ENCODE measurements at regions not wholly inside any gene's neighbourhood (a gene's known extent, or its start where the extent isn't known, plus 50 kb on each side); places are given as distances from the start of the nearest gene placed in this dataset.

GRCh38 chr13:22486490-22486889 lies 694.3 kb upstream of the SGCG start:
- Histone ChIP-seq H4K20me1 (ENCODE audit: insufficient read depth, low read length, poor library complexity, severe bottlenecking) (no peaks in the 10 kb centered on the region), H3K9ac (ENCODE audit: low read depth, low read length, poor library complexity, severe bottlenecking) (no peak overlapping the region), H3F3A (ENCODE audit: low read depth) (no peaks in the 10 kb centered on the region), H2AFZ (ENCODE audit: low read length) (no peak overlapping the region), H3K9me2 (replicated peaks; ENCODE audit: low read depth, low read length) (no peaks in the 10 kb centered on the region), H3K4me2 (ENCODE audit: low read depth, low read length, poor library complexity, severe bottlenecking) (no peak overlapping the region), H3K36me3 (ENCODE audit: insufficient read depth, low read length) (no peaks in the 10 kb centered on the region), H3K27me3 (ENCODE audit: insufficient read depth, low read length, poor library complexity, severe bottlenecking) (no peaks in the 10 kb centered on the region), H3K9me3 (ENCODE audit: insufficient read depth, low read depth, low read length) (no peaks in the 10 kb centered on the region), H3K4me3 (ENCODE audit: low read length, poor library complexity, severe bottlenecking) (no peak overlapping the region), H3K4me1 (ENCODE audit: insufficient read depth, low read length, poor library complexity, severe bottlenecking) (no peaks in the 10 kb centered on the region), H3K79me2 (ENCODE audit: insufficient read depth, low read length) (no peaks in the 10 kb centered on the region)
- no peak for TF ChIP-seq CTCF (conservative IDR thresholded peaks at IDR 0.05; ENCODE audit: low read length)
- no peak for TF ChIP-seq EZH2phosphoT487 (IDR thresholded peaks at IDR 0.05; ENCODE audit: borderline replicate concordance)

GRCh38 chr13:22487932-22488331 lies 692.8 kb upstream of the SGCG start:
- no peaks in the 10 kb centered on the region for H3K36me3 ChIP-seq (ENCODE audit: insufficient read depth, low read length)
- no peaks in the 10 kb centered on the region for H3K79me2 ChIP-seq (ENCODE audit: insufficient read depth, low read length)
- H3F3A ChIP-seq (ENCODE audit: low read depth), result no peaks in the 10 kb centered on the region
- H2AFZ ChIP-seq (ENCODE audit: low read length), result no peak overlapping the region
- no peak overlapping the region for H3K9ac ChIP-seq (ENCODE audit: low read depth, low read length, poor library complexity, severe bottlenecking)
- H3K9me2 ChIP-seq (replicated peaks; ENCODE audit: low read depth, low read length), result no peaks in the 10 kb centered on the region
- H3K4me3 ChIP-seq (ENCODE audit: low read length, poor library complexity, severe bottlenecking), result no peak overlapping the region
- no peaks in the 10 kb centered on the region for H3K4me1 ChIP-seq (ENCODE audit: insufficient read depth, low read length, poor library complexity, severe bottlenecking)
- H4K20me1 ChIP-seq (ENCODE audit: insufficient read depth, low read length, poor library complexity, severe bottlenecking), result no peaks in the 10 kb centered on the region
- H3K9me3 ChIP-seq (ENCODE audit: insufficient read depth, low read depth, low read length), result no peaks in the 10 kb centered on the region
- no peaks in the 10 kb centered on the region for H3K27me3 ChIP-seq (ENCODE audit: insufficient read depth, low read length, poor library complexity, severe bottlenecking)
- no peak overlapping the region for H3K4me2 ChIP-seq (ENCODE audit: low read depth, low read length, poor library complexity, severe bottlenecking)
- TF ChIP-seq EZH2phosphoT487 (IDR thresholded peaks at IDR 0.05; ENCODE audit: borderline replicate concordance) (no peak), CTCF (conservative IDR thresholded peaks at IDR 0.05; ENCODE audit: low read length) (no peak)

DNA sequence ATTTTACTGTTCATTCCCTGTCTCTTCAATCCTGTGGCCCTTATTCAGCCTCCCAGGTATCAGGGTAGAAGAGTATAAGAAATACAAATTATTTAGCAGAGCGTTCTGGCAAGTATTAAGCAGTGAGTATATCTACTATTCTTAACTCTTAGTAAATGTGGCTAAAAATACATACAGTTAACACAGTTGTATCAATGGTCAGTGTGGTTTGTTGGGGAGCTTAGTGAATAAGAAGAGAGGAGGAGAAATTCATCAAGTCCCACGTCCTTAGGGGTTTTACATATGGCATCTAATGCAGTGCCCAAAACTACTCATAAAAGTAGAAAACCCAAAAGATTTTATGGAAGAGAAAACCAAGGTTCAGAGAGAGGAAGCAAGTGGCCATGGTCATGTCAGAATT lies 691.0 kb upstream of the SGCG start:
- TF ChIP-seq EZH2phosphoT487 (IDR thresholded peaks at IDR 0.05; ENCODE audit: borderline replicate concordance) (no peak), CTCF (conservative IDR thresholded peaks at IDR 0.05; ENCODE audit: low read length) (no peak)
- Histone ChIP-seq H3K4me3 (ENCODE audit: low read length, poor library complexity, severe bottlenecking) (no peak overlapping the region), H2AFZ (ENCODE audit: low read length) (no peak overlapping the region), H3K36me3 (ENCODE audit: insufficient read depth, low read length) (no peaks in the 10 kb centered on the region), H3K9ac (ENCODE audit: low read depth, low read length, poor library complexity, severe bottlenecking) (no peak overlapping the region), H3K9me2 (replicated peaks; ENCODE audit: low read depth, low read length) (no peaks in the 10 kb centered on the region), H3K79me2 (ENCODE audit: insufficient read depth, low read length) (no peaks in the 10 kb centered on the region), H3K9me3 (ENCODE audit: insufficient read depth, low read depth, low read length) (no peaks in the 10 kb centered on the region), H3K4me2 (ENCODE audit: low read depth, low read length, poor library complexity, severe bottlenecking) (no peak overlapping the region), H3F3A (ENCODE audit: low read depth) (no peaks in the 10 kb centered on the region), H3K27me3 (ENCODE audit: insufficient read depth, low read length, poor library complexity, severe bottlenecking) (no peaks in the 10 kb centered on the region), H4K20me1 (ENCODE audit: insufficient read depth, low read length, poor library complexity, severe bottlenecking) (no peaks in the 10 kb centered on the region), H3K4me1 (ENCODE audit: insufficient read depth, low read length, poor library complexity, severe bottlenecking) (no peaks in the 10 kb centered on the region)
